A549 (cell line): ENCODE measurements at regions not wholly inside any gene's neighbourhood (a gene's known extent, or its start where the extent isn't known, plus 50 kb on each side); places are given as distances from the start of the nearest gene placed in this dataset.

ENCODE experiments used
- ATAC-seq, 2 experiments: fragments of 200-7000 bp in 1 of 2; fragments of >200 bp in 1 of 2; cut with Nextera tagmentation in 1 of 2; cut with Tn5 transposase in 1 of 2; 3 replicates each; pipeline versions ENCODE4 v1.8.0 to v1.9.1; 2018 to 2020; ENCODE audit warnings: mild to moderate bottlenecking in 1 of 2, moderate library complexity in 1 of 2
- CTCF ChIA-PET: fragments of 300-600 bp; sonication (Branson Sonifier 250); formaldehyde crosslinking; extraction: SDS; loops from one replicate; lab custom pipeline; 2021; ENCODE audit warnings: antibody characterized with exemption, inconsistent platforms; lab: Yijun Ruan, JAX
- POLR2A ChIA-PET: fragments of 350-600 bp; formaldehyde crosslinking; extraction: SDS; loops from one replicate; lab custom pipeline; 2021; ENCODE audit warnings: antibody characterized with exemption, inconsistent platforms; lab: Yijun Ruan, JAX
- DNase-seq, 2 experiments: peaks; one replicate each; pipeline versions ENCODE4 v3.0.0 to v3.0.0-alpha.2; 2011 to 2016; ENCODE audit warnings: low read depth in 1 of 2, low spot score in 1 of 2
- FAIRE-seq: peaks from 2 replicates; lab custom pipeline; 2011; peaks lifted over from hg19 to GRCh38; lab: Jason Lieb, UNC
- H3K27ac ChIP-seq, 2 experiments: fragments of >200 bp; sonication (Bioruptor Twin); formaldehyde crosslinking; 3 replicates each; pipeline ENCODE4 v1.5.1; 2016 to 2017
- H3K4me1 ChIP-seq: fragments of >200 bp; sonication (Bioruptor Twin); formaldehyde crosslinking; 3 replicates; pipeline ENCODE4 v1.6.1; 2016
- H3K4me2 ChIP-seq: fragments of >200 bp; sonication (Bioruptor Twin); formaldehyde crosslinking; 3 replicates; pipeline ENCODE4 v1.6.1; 2016
- H3K4me3 ChIP-seq: fragments of >200 bp; sonication (Bioruptor Twin); formaldehyde crosslinking; 3 replicates; pipeline ENCODE4 v1.5.1; 2016
- H3K9me3 ChIP-seq: fragments of >200 bp; sonication (Bioruptor Twin); formaldehyde crosslinking; 3 replicates; pipeline ENCODE4 v1.6.1; 2016
- ATOH8 ChIP-seq: fragments of 250-450 bp; sonication (Bioruptor Pico); IDR thresholded peaks from 2 replicates; pipeline ENCODE4 v1.5.0; 2020; ENCODE audit warnings: low read depth, mild to moderate bottlenecking, moderate library complexity
- BHLHE40 ChIP-seq: IDR thresholded peaks from 2 replicates; pipeline ENCODE4 v1.6.1; 2012; ENCODE audit warnings: low read depth, low read length, inconsistent platforms
- CBX2 ChIP-seq: fragments of 200-600 bp; sonication (generic); IDR thresholded peaks from 2 replicates; pipeline ENCODE4 v1.6.1; 2016; ENCODE audit warnings: low read depth, mild to moderate bottlenecking, borderline replicate concordance
- CBX8 ChIP-seq: fragments of 200-600 bp; sonication (generic); IDR thresholded peaks from 2 replicates; pipeline ENCODE4 v1.6.1; 2016
- CHD4 ChIP-seq: fragments of 200-600 bp; sonication (generic); IDR thresholded peaks from 2 replicates; pipeline ENCODE4 v1.6.1; 2016; ENCODE audit warnings: antibody characterized with exemption, mild to moderate bottlenecking, borderline replicate concordance
- CTCF ChIP-seq: fragments of >200 bp; sonication (Bioruptor Twin); formaldehyde crosslinking; IDR thresholded peaks from 3 replicates; pipeline ENCODE4 v1.5.1; 2016
- HEYL ChIP-seq: fragments of 250-450 bp; sonication (Bioruptor Pico); IDR thresholded peaks from 2 replicates; pipeline ENCODE4 v1.8.0; 2021; ENCODE audit warnings: mild to moderate bottlenecking, moderate library complexity
- HOXA7 ChIP-seq: fragments of 250-450 bp; sonication (Bioruptor Pico); IDR thresholded peaks from 2 replicates; pipeline ENCODE4 v1.5.0; 2020; ENCODE audit warnings: mild to moderate bottlenecking, moderate library complexity
- HOXB13 ChIP-seq: fragments of 250-450 bp; sonication (Bioruptor Pico); IDR thresholded peaks from 2 replicates; pipeline ENCODE4 v1.5.0; 2020; ENCODE audit warnings: low read depth, mild to moderate bottlenecking, moderate library complexity
- HOXB5 ChIP-seq: fragments of 250-450 bp; sonication (Bioruptor Pico); IDR thresholded peaks from 2 replicates; pipeline ENCODE4 v1.5.0; 2020; ENCODE audit warnings: mild to moderate bottlenecking, moderate library complexity
- JUN ChIP-seq, 2 experiments: fragments of >200 bp; sonication (Bioruptor Twin); formaldehyde crosslinking; IDR thresholded peaks; 2 replicates in 1 of 2; 3 replicates in 1 of 2; pipeline ENCODE4 v1.6.1; 2016 to 2017
- JUNB ChIP-seq: fragments of >200 bp; sonication (Bioruptor Twin); formaldehyde crosslinking; IDR thresholded peaks from 2 replicates; pipeline ENCODE4 v1.6.1; 2016
- MAFK ChIP-seq: fragments of 450-650 bp; IDR thresholded peaks from 2 replicates; pipeline ENCODE4 v1.6.1; 2014; ENCODE audit not compliant: partially characterized antibody
- MYC ChIP-seq: IDR thresholded peaks from 2 replicates; pipeline ENCODE4 v1.6.1; 2012; ENCODE audit warnings: mild to moderate bottlenecking, inconsistent platforms, low read length, improper control_type of control experiment, borderline replicate concordance
- NFE2L2 ChIP-seq: fragments of 150-350 bp; conservative IDR thresholded peaks from 2 replicates; pipeline ENCODE4 v1.6.1; 2014; ENCODE audit warnings: low read length
- NR3C1 ChIP-seq: fragments of >200 bp; sonication (Bioruptor Twin); formaldehyde crosslinking; IDR thresholded peaks from 3 replicates; pipeline ENCODE4 v1.6.1; 2017
- SMC3 ChIP-seq: fragments of >200 bp; sonication (Bioruptor Twin); formaldehyde crosslinking; IDR thresholded peaks from 3 replicates; pipeline ENCODE4 v1.6.1; 2018; ENCODE audit warnings: inconsistent platforms
- ZC3H11A ChIP-seq: fragments of 450-650 bp; IDR thresholded peaks from 2 replicates; pipeline ENCODE4 v1.6.1; 2014; ENCODE audit warnings: antibody characterized with exemption, mild to moderate bottlenecking
- WGBS: methylation state at CpG from one replicate; pipeline ENCODE4 v1.1.6; 2017; ENCODE audit errors: missing lambda C conversion rate; 5-methylcytosine and 5-hydroxymethylcytosine counted together
- TF ChIP-seq, protein P1 (sequence below): fragments of 150-350 bp; IDR thresholded peaks from 2 replicates; pipeline ENCODE4 v1.6.1; 2014; ENCODE audit warnings: low read depth, mild to moderate bottlenecking, low read length
- TF ChIP-seq, protein P2 (sequence below): fragments of >200 bp; sonication (Bioruptor Twin); formaldehyde crosslinking; IDR thresholded peaks from 3 replicates; pipeline ENCODE4 v1.6.1; 2016
- TF ChIP-seq, protein P3 (sequence below): fragments of 250-450 bp; sonication (Bioruptor Pico); IDR thresholded peaks from 2 replicates; pipeline ENCODE4 v1.5.0; 2021; ENCODE audit warnings: mild to moderate bottlenecking, moderate library complexity, borderline replicate concordance

DNA sequence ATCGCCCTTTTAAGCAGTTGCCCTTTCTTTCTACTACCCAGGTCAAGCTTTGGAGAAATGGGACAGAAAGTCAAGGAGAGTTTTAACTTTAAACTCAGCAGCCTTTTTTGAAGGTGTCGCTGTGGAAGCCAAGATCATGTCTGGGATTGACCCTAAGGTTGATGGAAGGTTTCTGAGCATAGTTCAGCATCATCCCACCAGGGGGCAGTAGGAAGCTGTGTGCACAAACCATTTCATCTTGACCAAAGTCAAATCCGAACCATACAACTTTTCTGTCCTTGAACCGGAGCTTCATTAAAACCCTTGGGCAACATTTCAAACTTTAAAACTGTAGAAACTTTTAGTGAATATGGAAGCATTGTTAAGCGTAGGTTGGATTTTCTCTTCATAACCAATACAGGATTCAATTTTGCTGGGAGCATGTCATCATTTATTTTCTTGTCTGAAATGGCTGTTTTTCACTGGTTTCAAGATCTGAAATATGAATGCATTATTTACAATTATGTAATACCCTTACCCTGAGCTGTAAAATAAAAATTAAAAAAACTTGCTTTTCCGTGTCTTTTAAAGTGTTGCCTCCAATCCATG is 214.4 kb upstream of the KIAA1217 start (continued):
- peak; percentile 70 for TF ChIP-seq SMC3

- Histone ChIP-seq H3K4me2 (no peak overlapping the region), H3K4me3 (no peak overlapping the region), H3K4me1 (no peaks in the 10 kb centered on the region), H3K27ac (no peak overlapping the region), H3K9me3 (no peaks in the 10 kb centered on the region)
- DNase-seq (no peak), FAIRE-seq (no peak), ATAC-seq (no peak)
- ChIA-PET POLR2A (no interaction called here), CTCF (no interaction called here)
- 56% methylated on average over 9 of the region's 9 CpGs for WGBS
- no peak for TF ChIP-seq ZC3H11A
- TF ChIP-seq CBX2, result no peak
- TF ChIP-seq HOXB5 (CRISPR knock-in tag), result no peak
- no peak for TF ChIP-seq MYC
- no peak for TF ChIP-seq HOXA7
- TF ChIP-seq HEYL, result no peak
- TF ChIP-seq JUN (IDR thresholded peaks at IDR 0.05), result no peak
- TF ChIP-seq, protein P1, sequence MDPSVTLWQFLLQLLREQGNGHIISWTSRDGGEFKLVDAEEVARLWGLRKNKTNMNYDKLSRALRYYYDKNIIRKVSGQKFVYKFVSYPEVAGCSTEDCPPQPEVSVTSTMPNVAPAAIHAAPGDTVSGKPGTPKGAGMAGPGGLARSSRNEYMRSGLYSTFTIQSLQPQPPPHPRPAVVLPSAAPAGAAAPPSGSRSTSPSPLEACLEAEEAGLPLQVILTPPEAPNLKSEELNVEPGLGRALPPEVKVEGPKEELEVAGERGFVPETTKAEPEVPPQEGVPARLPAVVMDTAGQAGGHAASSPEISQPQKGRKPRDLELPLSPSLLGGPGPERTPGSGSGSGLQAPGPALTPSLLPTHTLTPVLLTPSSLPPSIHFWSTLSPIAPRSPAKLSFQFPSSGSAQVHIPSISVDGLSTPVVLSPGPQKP, result no peak
Observed at GRCh38 chr10:23999445-23999844, 209.5 kb upstream of the KIAA1217 start.

DNA sequence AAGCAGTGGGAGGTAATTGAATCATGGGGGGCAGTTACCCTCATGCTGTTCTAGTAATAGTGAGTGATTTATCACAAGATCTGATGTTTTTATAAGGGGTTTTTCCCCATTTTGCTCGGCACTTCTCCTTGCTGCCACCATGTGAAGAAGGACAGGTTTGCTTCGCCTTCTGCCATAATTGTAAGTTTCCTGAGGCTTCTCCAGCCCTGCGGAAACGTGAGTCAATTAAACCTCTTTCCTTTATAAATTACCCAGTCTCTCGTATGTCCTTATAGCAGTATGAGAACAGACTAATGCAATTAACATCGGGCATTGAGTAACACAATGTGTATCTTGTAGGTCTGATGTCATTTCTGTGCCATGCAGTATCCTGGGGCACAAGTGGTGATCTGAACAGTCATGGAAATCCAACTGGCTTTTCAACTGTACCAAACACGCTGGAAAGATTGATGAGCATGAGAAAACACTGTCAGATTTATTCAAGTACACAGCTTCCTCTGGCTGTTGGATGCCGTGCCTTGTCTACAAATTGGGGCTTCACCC is 208.6 kb upstream of the KIAA1217 start:
- H3K4me1 ChIP-seq, result no peaks in the 10 kb centered on the region
- DNase-seq, result no peak
- 6% methylated on average over 8 of the region's 8 CpGs for WGBS
- H3K9me3 ChIP-seq, result no peaks in the 10 kb centered on the region
- ChIA-PET CTCF (no interaction called here), POLR2A (no interaction called here)
- no peak overlapping the region for H3K4me2 ChIP-seq
- ATAC-seq, result no peak
- H3K4me3 ChIP-seq, result no peak overlapping the region
- FAIRE-seq, result no peak
- TF ChIP-seq JUNB (no peak), CBX2 (no peak), MYC (no peak), ATOH8 (CRISPR knock-in tag) (no peak), SMC3 (no peak), NFE2L2 (no peak), CHD4 (no peak), HOXB13 (no peak), CBX8 (no peak), CTCF (no peak), NR3C1 (no peak), MAFK (no peak), BHLHE40 (no peak)
- TF ChIP-seq, protein P2, sequence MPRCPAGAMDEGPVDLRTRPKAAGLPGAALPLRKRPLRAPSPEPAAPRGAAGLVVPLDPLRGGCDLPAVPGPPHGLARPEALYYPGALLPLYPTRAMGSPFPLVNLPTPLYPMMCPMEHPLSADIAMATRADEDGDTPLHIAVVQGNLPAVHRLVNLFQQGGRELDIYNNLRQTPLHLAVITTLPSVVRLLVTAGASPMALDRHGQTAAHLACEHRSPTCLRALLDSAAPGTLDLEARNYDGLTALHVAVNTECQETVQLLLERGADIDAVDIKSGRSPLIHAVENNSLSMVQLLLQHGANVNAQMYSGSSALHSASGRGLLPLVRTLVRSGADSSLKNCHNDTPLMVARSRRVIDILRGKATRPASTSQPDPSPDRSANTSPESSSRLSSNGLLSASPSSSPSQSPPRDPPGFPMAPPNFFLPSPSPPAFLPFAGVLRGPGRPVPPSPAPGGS, result no peak
- TF ChIP-seq, protein P3, sequence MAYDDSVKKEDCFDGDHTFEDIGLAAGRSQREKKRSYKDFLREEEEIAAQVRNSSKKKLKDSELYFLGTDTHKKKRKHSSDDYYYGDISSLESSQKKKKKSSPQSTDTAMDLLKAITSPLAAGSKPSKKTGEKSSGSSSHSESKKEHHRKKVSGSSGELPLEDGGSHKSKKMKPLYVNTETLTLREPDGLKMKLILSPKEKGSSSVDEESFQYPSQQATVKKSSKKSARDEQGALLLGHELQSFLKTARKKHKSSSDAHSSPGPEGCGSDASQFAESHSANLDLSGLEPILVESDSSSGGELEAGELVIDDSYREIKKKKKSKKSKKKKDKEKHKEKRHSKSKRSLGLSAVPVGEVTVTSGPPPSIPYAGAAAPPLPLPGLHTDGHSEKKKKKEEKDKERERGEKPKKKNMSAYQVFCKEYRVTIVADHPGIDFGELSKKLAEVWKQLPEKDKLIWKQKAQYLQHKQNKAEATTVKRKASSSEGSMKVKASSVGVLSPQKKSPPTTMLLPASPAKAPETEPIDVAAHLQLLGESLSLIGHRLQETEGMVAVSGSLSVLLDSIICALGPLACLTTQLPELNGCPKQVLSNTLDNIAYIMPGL (CRISPR knock-in tag), result no peak
- no peak overlapping the region for H3K27ac ChIP-seq
